GM18951 (cell line): ENCODE measurements at regions not wholly inside any gene's neighbourhood (a gene's known extent, or its start where the extent isn't known, plus 50 kb on each side); places are given as distances from the start of the nearest gene placed in this dataset.
"Not testable (repeated sequence)": the region's sequence is repeated elsewhere in the genome, so short reads cannot be mapped to it uniquely, and the experiment has no call there.

Experiments
- POLR2A ChIP-seq: IDR thresholded peaks from 4 replicates; pipeline ENCODE4 v1.6.1; 2011; ENCODE audit warnings: mild to moderate bottlenecking; ENCODE audit not compliant: insufficient read length, insufficient read depth; ENCODE audit errors: extremely low read depth
- in situ Hi-C: fragments of 300-500 bp; cut with MboI; formaldehyde crosslinking; loops from one replicate; pipeline ENCODE4 v1.12.0; 2022; ENCODE audit warnings: low sequenced_read_pairs, mixed read lengths, inconsistent platforms; ENCODE audit not compliant: unreplicated experiment

DNA sequence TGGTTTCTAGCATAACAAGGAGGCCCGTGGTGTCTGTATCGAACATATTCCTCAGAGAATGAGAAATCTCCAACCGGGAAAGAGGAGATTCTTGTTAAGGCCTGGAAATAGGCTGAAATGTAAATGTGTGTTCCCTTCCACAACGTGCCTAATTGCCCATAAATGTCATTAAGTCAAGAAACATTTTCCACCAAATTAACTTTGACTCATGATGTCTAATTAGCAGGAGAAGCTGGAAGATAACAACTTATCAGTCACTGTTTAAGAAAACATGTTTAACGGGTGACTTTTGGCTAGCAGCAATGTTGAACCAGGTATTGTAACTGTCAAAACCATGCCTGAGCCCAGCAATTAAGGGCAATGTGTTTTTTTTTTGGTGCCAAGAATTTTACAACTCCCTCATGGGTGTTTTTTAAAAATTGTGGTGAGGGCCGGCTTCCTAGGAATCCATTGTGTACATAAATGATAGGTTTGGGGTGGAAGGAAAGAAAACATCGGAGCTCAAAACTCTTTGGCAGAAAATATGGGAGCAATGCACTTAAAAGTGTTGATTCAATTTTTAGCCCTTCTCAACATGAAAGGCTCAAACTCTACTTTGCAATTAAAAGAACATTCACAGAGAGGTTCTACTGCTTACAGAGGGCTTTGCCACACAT lies 67.0 kb downstream of the OLIG1 start:
- no peak for TF ChIP-seq POLR2A
- in situ Hi-C loops = no loop called here

DNA sequence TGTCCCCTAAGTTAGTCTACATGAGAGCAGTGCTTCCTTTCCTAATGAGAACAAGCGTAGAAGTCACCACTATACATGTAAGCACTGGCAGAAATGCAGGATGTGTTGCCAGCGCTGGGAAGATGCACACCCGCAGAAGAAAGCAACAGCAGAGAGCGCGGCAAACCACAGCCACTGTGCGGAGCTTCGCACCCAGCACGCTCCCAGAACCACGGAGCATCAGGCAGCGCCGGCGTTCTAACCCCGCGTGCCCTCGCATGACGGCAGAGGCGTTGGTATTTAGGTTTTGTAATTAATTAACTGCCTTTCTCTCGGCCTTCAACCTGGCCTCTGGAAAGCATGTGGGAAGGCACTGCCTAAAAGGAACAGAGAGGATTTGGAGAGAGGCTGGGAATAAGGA lies 69.1 kb downstream of the OLIG1 start:
- in situ Hi-C loops = no loop called here
- no peak for TF ChIP-seq POLR2A

DNA sequence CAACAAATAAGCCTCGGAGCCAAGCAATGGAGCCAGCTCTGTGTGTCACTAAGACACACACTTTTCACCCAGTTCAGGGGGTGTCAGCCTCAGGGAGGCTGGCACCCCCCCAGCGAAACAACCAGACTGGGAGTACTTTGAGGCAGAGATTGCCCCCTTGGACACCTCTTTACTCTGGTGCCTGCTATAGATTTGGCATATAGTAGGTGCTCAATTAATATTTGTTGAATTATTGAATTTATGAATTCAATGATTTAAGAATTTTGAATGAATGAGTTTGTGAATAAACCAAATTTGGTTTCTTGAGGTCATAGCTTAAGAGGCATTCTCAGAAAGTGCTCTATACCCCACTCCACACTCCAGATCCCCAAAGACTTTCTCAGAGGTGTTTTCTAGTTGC lies 70.3 kb downstream of the OLIG1 start:
- in situ Hi-C loops = no loop called here
- no peak for TF ChIP-seq POLR2A

- TF ChIP-seq POLR2A = no peak
- in situ Hi-C loops = no loop called here
These were observed 76.5 kb downstream of the OLIG1 start for GRCh38 chr21:33146467-33146866.

- in situ Hi-C loops = no loop called here
- TF ChIP-seq POLR2A = no peak
These were observed 79.2 kb downstream of the OLIG1 start for GRCh38 chr21:33149181-33149580.

GRCh38 chr21:33150968-33151367 lies 78.8 kb upstream of the IFNAR2 start:
- in situ Hi-C loops = not testable (repeated sequence)

GRCh38 chr21:33151941-33152731 lies 77.6 kb upstream of the IFNAR2 start:
- in situ Hi-C loops = no loop called here
- TF ChIP-seq POLR2A = no peak

DNA sequence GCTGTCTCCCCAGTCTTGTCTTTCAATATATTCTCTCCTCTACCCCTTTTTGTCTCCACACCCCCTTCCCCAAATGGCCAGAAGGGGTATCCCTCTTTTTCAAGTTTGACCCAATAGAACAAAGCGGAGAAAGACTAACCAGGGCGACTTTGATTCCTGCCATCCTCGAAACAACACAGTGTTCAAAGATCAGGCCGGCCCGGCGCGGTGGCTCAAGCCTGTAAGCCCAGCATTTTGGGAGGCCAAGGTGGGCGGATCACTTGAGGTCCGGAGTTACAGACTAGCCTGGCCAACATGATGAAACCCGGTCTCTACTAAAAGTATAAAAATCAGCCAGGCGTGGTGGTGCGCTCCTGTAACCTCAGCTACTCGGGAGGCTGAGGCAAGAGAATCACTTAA lies 77.0 kb upstream of the IFNAR2 start:
- no peak for TF ChIP-seq POLR2A
- in situ Hi-C loops = no loop called here

DNA sequence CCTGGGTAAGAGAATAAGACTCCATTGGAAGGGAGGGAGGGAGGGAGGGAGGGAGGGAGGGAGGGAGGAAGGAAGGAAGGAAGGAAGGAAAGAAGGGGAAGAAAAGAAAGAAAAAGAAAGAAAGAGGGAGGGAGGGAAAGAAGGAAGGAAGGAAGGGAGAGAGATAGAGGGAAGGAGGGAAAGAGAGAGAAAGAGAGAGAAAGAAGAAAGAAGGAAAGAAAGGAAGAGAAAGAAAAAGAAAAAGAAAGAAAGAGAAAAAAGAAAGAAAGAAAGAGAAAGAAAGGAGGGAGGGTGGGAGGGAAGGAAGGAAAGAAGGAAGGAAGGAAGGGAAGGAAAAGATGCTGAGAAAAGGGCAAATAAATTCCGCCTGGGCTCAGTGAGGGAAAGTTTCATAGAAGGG lies 74.7 kb upstream of the IFNAR2 start:
- in situ Hi-C loops = no loop called here
- TF ChIP-seq POLR2A = no peak

DNA sequence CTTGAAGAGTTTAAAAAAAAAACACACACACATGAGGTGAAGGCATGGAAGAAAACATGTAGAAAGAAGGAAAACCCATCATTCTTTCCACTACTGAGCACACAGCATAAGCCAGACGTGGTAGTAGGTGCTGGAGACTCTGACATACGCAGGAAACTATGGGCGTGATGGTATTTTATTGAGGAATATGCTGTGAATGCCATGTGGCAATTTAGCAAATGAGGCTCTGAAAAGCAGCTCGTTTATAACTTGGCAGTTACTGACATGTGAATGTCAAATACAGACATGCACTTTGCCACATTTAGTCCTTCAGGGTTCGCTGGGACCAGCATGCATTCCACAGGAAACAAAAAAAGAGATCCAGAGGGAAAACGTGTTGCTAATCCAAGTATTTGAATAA lies 74.3 kb upstream of the IFNAR2 start:
- TF ChIP-seq POLR2A = no peak
- in situ Hi-C loops = no loop called here

- in situ Hi-C loops = no loop called here
- no peak for TF ChIP-seq POLR2A
These were observed 72.4 kb upstream of the IFNAR2 start for GRCh38 chr21:33157303-33157702.

DNA sequence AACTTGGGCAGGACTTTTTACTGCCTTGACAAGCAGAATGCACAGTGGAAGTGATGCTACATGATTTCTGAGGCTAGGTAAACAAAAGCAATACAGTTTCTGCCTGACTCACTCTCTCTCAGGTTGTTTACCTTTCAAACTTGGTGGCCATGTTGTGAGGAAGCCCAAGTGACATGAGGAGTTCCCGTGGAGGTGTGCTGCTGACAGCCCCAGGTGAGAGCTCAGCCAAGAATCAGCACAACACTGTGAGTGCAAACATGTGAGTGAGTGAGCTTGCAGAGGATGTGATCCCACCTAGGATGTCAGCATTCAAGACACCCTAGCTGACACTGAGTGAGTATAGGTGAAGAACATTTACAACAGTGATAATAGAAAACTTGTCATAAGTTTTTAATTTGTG lies 71.1 kb upstream of the IFNAR2 start:
- in situ Hi-C loops = no loop called here
- TF ChIP-seq POLR2A = no peak

DNA sequence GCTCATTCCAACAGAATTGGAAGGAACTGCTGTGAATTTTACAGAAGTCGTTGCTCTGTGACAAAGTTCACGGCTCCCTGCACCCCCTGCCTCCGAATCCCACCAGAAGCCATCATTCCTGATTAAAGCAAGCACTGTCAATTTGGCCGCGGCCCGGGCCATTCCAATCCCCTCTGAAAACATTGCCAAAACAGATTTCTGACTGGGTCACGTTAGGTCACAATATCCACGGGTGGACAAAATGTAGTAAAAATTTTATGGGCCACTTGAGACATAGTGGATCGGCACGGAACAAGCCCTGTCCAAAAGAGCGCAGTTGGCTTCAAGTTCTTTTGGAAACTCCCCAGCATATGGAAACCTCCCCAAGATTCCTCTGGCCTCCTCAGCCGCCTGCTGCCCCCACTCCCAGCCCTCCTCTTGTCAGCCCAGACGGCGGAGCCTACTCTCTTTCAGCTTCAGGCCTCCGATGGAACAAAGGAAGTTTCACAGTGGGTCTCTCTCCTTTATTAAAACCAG lies 67.2 kb upstream of the IFNAR2 start:
- TF ChIP-seq POLR2A = no peak
- in situ Hi-C loops = no loop called here

DNA sequence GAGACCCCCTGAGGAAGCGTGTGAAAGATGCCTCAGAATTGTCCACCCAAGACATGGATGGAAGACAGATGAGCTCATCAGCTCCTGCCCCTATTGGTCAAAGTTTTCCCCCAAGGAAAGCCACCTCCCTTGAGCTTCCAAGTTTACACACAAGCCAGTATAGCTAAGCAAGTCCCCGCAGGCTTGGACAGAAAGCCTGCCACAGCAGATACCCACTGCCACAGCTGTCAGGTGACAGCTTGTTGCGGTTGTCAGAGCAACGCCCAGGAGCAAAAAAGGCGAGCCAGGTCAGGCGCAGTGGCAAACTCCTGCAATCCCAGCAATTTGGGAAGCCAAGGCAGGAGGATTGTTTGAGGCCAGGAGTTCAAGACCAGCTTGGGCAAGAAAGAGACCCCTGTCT lies 60.9 kb upstream of the IFNAR2 start:
- TF ChIP-seq POLR2A = no peak
- in situ Hi-C loops = no loop called here
